A673 (cell line): ENCODE measurements at regions not wholly inside any gene's neighbourhood (a gene's known extent, or its start where the extent isn't known, plus 50 kb on each side); places are given as distances from the start of the nearest gene placed in this dataset.

Experiments used
- CTCF ChIP-seq: fragments of 300-800, 200-600 bp; sonication (generic); conservative IDR thresholded peaks from 2 replicates; pipeline ENCODE4 v1.5.1; 2017; ENCODE audit warnings: low read depth, mild to moderate bottlenecking, antibody characterized with exemption, low read length, moderate library complexity, mixed read lengths
- EZH2 ChIP-seq: fragments of 200-600 bp; sonication (generic); IDR thresholded peaks from 2 replicates; pipeline ENCODE4 v1.6.1; 2017; ENCODE audit warnings: borderline replicate concordance, low read depth, mild to moderate bottlenecking, mixed read lengths, antibody characterized with exemption, low read length; ENCODE audit not compliant: poor library complexity, severe bottlenecking

- TF ChIP-seq CTCF (no peak), EZH2 (no peak)
Measured at GRCh38 chr7:93817004-93817403, 73.5 kb downstream of the TFPI2 start.
